Fibroblast of skin of back (primary cell): ENCODE measurements at regions not wholly inside any gene's neighbourhood (a gene's known extent, or its start where the extent isn't known, plus 50 kb on each side); places are given as distances from the start of the nearest gene placed in this dataset.

Experiments used
- DNase-seq: peaks from one replicate; pipeline ENCODE4 v3.0.0-alpha.2; 2013

GRCh38 chr18:72360634-72361033, 183.5 kb downstream of the CBLN2 start:
- DNase-seq: no peak

- DNase-seq: peak; percentile 76
These were observed 201.2 kb downstream of the CBLN2 start for GRCh38 chr18:72342933-72343332.

DNA sequence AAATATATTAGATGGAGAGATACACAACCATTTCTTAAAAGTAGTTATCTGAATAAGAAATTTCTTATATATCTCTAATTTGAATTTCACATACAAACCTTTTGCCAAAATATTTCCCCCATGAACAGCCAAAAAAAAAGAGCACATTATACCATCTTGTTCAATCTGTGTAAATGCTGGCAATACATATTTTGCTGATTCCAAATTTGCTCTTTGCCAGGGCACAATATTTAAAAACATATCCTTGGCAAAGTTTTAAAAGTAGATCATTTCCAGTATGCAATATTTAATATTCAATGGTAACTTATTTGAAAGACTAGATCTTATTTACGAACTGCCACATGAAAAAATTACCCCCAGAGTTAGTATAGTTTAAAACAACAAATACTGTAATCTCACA, 204.2 kb downstream of the CBLN2 start:
- DNase-seq: no peak

- DNase-seq: no peak
These were observed 207.4 kb downstream of the CBLN2 start for GRCh38 chr18:72336786-72337185.

GRCh38 chr18:72329533-72329932, 214.6 kb downstream of the CBLN2 start:
- no peak for DNase-seq

DNA sequence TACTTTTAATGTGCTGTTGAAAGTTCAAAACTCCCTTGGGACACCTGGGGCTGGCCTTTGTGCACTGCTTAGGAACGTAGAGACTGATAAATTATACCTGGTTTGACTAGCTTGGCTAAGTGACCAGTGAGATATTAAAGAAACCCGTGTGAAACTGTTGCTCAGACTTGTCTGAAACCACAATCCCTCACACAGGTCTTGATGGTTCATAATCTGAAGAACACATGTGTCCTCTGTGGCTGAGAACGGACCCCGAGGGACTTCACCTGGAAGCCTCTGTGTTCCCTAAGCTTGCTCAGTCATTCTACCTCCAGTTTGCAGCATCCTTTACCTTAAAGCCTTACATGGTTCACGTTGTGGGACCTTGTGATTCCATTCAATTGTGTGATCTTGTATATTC, 218.8 kb downstream of the CBLN2 start:
- DNase-seq: no peak

- DNase-seq: no peak
These were observed 219.5 kb downstream of the CBLN2 start for GRCh38 chr18:72324677-72325076.

GRCh38 chr18:72316497-72316896, 227.6 kb downstream of the CBLN2 start:
- DNase-seq: no peak

GRCh38 chr18:72283148-72283925, 260.8 kb downstream of the CBLN2 start:
- DNase-seq: no peak

GRCh38 chr18:72273025-72273424, 271.1 kb downstream of the CBLN2 start:
- no peak for DNase-seq

- DNase-seq: no peak
These were observed 282.6 kb downstream of the CBLN2 start for GRCh38 chr18:72261590-72261989.

DNA sequence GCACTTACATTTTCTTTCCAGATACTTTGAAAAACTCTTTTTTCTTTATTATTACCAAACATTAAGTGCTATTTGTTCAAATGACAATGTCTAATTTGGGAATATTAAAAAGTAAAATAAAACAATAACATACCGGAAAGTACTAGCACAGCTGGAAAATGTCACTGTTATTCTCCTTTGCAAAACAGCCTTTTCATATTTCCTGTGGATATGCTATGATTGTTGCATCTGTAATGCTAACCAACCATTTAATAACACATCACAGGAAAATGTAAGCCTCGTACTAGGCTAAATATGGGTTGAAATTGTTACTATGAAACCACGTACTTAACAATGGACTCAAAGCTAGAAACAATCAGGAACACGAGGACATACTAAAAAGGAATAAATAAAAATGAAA, 298.1 kb downstream of the CBLN2 start:
- no peak for DNase-seq

GRCh38 chr18:72235422-72235821, 308.7 kb downstream of the CBLN2 start:
- DNase-seq: no peak

GRCh38 chr18:72233106-72233505, 311.0 kb downstream of the CBLN2 start:
- no peak for DNase-seq

- no peak for DNase-seq
These were observed 311.5 kb downstream of the CBLN2 start for GRCh38 chr18:72232644-72233043.

- DNase-seq: no peak
These were observed 318.2 kb downstream of the CBLN2 start for GRCh38 chr18:72225958-72226357.

GRCh38 chr18:72223733-72224132, 320.4 kb downstream of the CBLN2 start:
- DNase-seq: no peak

GRCh38 chr18:72208920-72209676, 335.0 kb downstream of the CBLN2 start:
- no peak for DNase-seq

GRCh38 chr18:72207280-72207679, 336.9 kb downstream of the CBLN2 start:
- DNase-seq: no peak

DNA sequence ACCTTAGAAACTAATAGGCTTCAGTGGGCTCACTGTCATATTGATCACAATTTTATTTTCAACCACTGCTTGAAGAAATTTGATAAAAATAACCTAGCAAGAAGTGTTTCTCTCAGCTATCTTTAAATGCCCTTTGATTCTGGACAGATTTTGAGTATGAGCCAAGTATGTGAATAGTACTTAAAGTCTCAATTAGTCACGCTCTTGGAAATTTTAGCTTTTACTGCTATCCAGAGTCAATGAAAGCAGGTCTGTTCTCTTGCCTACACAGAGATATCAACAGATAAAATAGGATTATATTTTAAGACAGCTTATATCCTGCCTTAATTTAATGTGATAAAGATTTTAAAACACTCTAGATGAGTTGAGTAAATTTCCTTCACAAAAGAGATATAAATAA, 337.3 kb downstream of the CBLN2 start:
- DNase-seq: no peak

DNA sequence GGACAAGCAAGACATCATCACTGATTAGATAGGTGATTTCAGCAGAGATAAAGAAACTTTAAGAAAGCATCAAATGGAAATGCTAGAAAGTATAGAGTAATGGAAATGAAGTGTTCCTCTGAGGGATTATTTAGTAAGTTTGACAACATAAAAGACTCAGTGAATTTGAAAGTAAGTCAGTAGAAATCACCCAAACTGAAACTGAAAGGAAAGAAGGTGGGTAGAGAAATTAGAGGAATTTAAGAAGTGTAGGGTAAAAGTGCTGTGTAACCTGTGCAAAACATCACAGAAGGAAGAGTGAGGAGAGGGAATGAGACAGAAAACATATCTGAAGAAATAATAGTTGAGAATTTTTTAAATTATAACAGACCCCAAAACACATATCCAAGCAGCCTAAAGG, 343.1 kb downstream of the CBLN2 start:
- DNase-seq: no peak

GRCh38 chr18:72197591-72197990, 346.6 kb downstream of the CBLN2 start:
- DNase-seq: no peak

DNA sequence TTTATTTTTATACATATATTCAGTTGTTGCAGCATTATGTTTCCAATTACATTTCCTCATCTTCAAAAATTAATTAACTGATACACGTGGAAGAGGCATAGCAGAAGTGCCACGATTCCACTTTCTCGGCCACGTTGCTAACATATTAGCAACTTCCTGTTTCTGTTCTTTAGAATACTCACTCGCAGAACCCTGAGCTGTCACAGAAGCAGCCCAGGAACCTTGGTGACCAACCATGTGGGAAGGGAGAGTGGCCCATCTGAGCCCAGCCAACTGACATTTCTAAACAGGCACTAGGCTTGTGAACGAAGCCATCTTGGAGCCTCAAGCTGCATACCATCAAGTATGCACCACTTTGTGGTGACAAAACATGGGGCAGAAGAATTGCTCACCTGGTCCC, 350.1 kb downstream of the CBLN2 start:
- no peak for DNase-seq

GRCh38 chr18:72187956-72188355, 356.2 kb downstream of the CBLN2 start:
- DNase-seq: no peak
